ENCODE measurements at regions not wholly inside any gene's neighbourhood (a gene's known extent, or its start where the extent isn't known, plus 50 kb on each side); places are given as distances from the start of the nearest gene placed in this dataset.

DNA sequence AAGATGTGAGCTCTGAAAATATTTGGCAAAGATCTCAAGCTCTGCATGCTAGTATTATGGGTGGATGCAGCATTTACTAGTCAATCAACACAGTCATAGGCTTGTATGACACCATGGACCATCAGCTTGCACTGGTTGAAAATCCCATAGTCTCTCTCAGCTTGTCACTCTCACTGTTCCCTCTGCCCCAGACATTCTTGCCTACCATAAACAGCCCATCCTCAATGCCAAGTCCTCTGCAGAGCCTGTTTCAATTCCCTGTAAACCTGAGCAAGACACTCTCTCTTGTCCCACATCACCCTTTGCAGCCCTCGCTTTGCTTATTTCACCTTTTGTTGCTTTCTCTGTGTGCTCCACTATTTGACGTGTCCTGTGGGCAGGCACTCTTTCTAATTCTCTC lies 264.6 kb downstream of the ICE1 start:
- Histone ChIP-seq H3K4me1 (ENCODE audit: control insufficient read depth, low read depth, low read length) (no peaks in the 10 kb centered on the region), H4K8ac (ENCODE audit: low read depth, low read length) (no peak overlapping the region), H2AK5ac (ENCODE audit: low read length) (no peak overlapping the region), H3K27ac (ENCODE audit: low read depth, low read length) (no peak overlapping the region), H3K4ac (ENCODE audit: low read depth, low read length) (no peak overlapping the region), H2BK15ac (replicated peaks; ENCODE audit: low read depth) (no peak overlapping the region), H2BK120ac (ENCODE audit: low read depth, low read length) (no peak overlapping the region), H3K56ac (ENCODE audit: low read length) (no peak overlapping the region), H3K4me2 (ENCODE audit: low read length) (no peak overlapping the region), H3K18ac (ENCODE audit: low read length) (no peak overlapping the region), H3K4me3 (ENCODE audit: low read length) (no peak overlapping the region), H3K27me3 (ENCODE audit: insufficient read depth, low read length, poor library complexity) (no peaks in the 10 kb centered on the region), H3K9ac (ENCODE audit: low read length) (no peak overlapping the region), H2BK5ac (ENCODE audit: low read length) (no peak overlapping the region), H3K23ac (ENCODE audit: low read length) (no peak overlapping the region), H3K36me3 (ENCODE audit: control insufficient read depth, insufficient read depth, low read length) (no peaks in the 10 kb centered on the region), H3K79me2 (ENCODE audit: control insufficient read depth, insufficient read depth, low read length) (no peaks in the 10 kb centered on the region), H4K5ac (ENCODE audit: low read length) (no peak overlapping the region), H3K79me1 (ENCODE audit: low read length) (no peaks in the 10 kb centered on the region)
- WGBS (ENCODE audit: extremely low coverage, insufficient coverage, low lambda C conversion rate) = no CpG with 5 or more reads among the region's 2 CpGs
- DNase-seq = no peak

GRCh38 chr5:5686356-5686755 lies 263.9 kb downstream of the ICE1 start:
- Histone ChIP-seq H2BK15ac (replicated peaks; ENCODE audit: low read depth) (no peak overlapping the region), H3K4ac (ENCODE audit: low read depth, low read length) (no peak overlapping the region), H3K79me2 (ENCODE audit: control insufficient read depth, insufficient read depth, low read length) (no peaks in the 10 kb centered on the region), H3K27me3 (ENCODE audit: insufficient read depth, low read length, poor library complexity) (no peaks in the 10 kb centered on the region), H2BK5ac (ENCODE audit: low read length) (no peak overlapping the region), H3K36me3 (ENCODE audit: control insufficient read depth, insufficient read depth, low read length) (no peaks in the 10 kb centered on the region), H4K5ac (ENCODE audit: low read length) (no peak overlapping the region), H3K27ac (ENCODE audit: low read depth, low read length) (no peak overlapping the region), H3K4me2 (ENCODE audit: low read length) (no peak overlapping the region), H3K4me3 (ENCODE audit: low read length) (no peak overlapping the region), H3K4me1 (ENCODE audit: control insufficient read depth, low read depth, low read length) (no peaks in the 10 kb centered on the region), H3K23ac (ENCODE audit: low read length) (no peak overlapping the region), H2AK5ac (ENCODE audit: low read length) (no peak overlapping the region), H3K56ac (ENCODE audit: low read length) (no peak overlapping the region), H2BK120ac (ENCODE audit: low read depth, low read length) (no peak overlapping the region), H3K9ac (ENCODE audit: low read length) (no peak overlapping the region), H3K18ac (ENCODE audit: low read length) (no peak overlapping the region), H3K79me1 (ENCODE audit: low read length) (no peaks in the 10 kb centered on the region), H4K8ac (ENCODE audit: low read depth, low read length) (no peak overlapping the region)
- no CpG with 5 or more reads among the region's 6 CpGs for WGBS (ENCODE audit: extremely low coverage, insufficient coverage, low lambda C conversion rate)
- DNase-seq = no peak

- no peak overlapping the region for H4K5ac ChIP-seq (ENCODE audit: low read length)
- H3K36me3 ChIP-seq (ENCODE audit: control insufficient read depth, insufficient read depth, low read length) = no peaks in the 10 kb centered on the region
- no CpG with 5 or more reads among the region's 3 CpGs for WGBS (ENCODE audit: extremely low coverage, insufficient coverage, low lambda C conversion rate)
- no peak overlapping the region for H3K9ac ChIP-seq (ENCODE audit: low read length)
- H3K79me1 ChIP-seq (ENCODE audit: low read length) = no peaks in the 10 kb centered on the region
- H4K8ac ChIP-seq (ENCODE audit: low read depth, low read length) = no peak overlapping the region
- no peaks in the 10 kb centered on the region for H3K4me1 ChIP-seq (ENCODE audit: control insufficient read depth, low read depth, low read length)
- no peak overlapping the region for H3K18ac ChIP-seq (ENCODE audit: low read length)
- no peak overlapping the region for H2BK120ac ChIP-seq (ENCODE audit: low read depth, low read length)
- DNase-seq = no peak
- H2AK5ac ChIP-seq (ENCODE audit: low read length) = no peak overlapping the region
- H3K4me2 ChIP-seq (ENCODE audit: low read length) = no peak overlapping the region
- H3K56ac ChIP-seq (ENCODE audit: low read length) = no peak overlapping the region
- H2BK15ac ChIP-seq (replicated peaks; ENCODE audit: low read depth) = no peak overlapping the region
- no peaks in the 10 kb centered on the region for H3K79me2 ChIP-seq (ENCODE audit: control insufficient read depth, insufficient read depth, low read length)
- H3K4ac ChIP-seq (ENCODE audit: low read depth, low read length) = no peak overlapping the region
- no peak overlapping the region for H3K4me3 ChIP-seq (ENCODE audit: low read length)
- no peaks in the 10 kb centered on the region for H3K27me3 ChIP-seq (ENCODE audit: insufficient read depth, low read length, poor library complexity)
- no peak overlapping the region for H3K23ac ChIP-seq (ENCODE audit: low read length)
- H3K27ac ChIP-seq (ENCODE audit: low read depth, low read length) = no peak overlapping the region
- H2BK5ac ChIP-seq (ENCODE audit: low read length) = no peak overlapping the region
These were observed 263.3 kb downstream of the ICE1 start for GRCh38 chr5:5685737-5686136.

DNA sequence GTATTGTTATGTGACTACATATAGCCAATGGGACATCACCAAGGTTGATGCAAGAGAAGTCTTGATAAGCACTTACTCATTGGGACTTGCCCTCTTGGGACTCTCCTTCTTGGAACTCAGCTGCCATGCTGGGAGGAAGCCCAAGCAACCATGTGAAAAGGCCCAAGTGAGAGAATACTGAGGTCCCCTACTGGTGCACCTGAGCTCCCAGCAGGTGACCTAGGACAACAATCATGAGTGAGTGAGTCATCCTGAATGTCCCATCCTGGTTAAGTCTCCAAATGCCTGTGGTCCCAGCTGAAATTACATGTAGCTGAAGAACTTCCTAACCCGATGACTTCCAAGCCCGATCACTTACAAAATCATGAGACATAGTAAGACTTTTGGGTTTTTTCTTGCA lies 260.7 kb downstream of the ICE1 start:
- H3K36me3 ChIP-seq (ENCODE audit: control insufficient read depth, insufficient read depth, low read length) = no peaks in the 10 kb centered on the region
- H3K79me1 ChIP-seq (ENCODE audit: low read length) = no peaks in the 10 kb centered on the region
- H4K8ac ChIP-seq (ENCODE audit: low read depth, low read length) = no peak overlapping the region
- H3K4me2 ChIP-seq (ENCODE audit: low read length) = no peak overlapping the region
- no peaks in the 10 kb centered on the region for H3K79me2 ChIP-seq (ENCODE audit: control insufficient read depth, insufficient read depth, low read length)
- H3K23ac ChIP-seq (ENCODE audit: low read length) = no peak overlapping the region
- peak; percentile 37 for DNase-seq
- no peaks in the 10 kb centered on the region for H3K4me1 ChIP-seq (ENCODE audit: control insufficient read depth, low read depth, low read length)
- no peaks in the 10 kb centered on the region for H3K27me3 ChIP-seq (ENCODE audit: insufficient read depth, low read length, poor library complexity)
- H3K27ac ChIP-seq (ENCODE audit: low read depth, low read length) = no peak overlapping the region
- H3K4ac ChIP-seq (ENCODE audit: low read depth, low read length) = no peak overlapping the region
- no peak overlapping the region for H3K9ac ChIP-seq (ENCODE audit: low read length)
- H2BK15ac ChIP-seq (replicated peaks; ENCODE audit: low read depth) = no peak overlapping the region
- no peak overlapping the region for H2BK5ac ChIP-seq (ENCODE audit: low read length)
- no peak overlapping the region for H4K5ac ChIP-seq (ENCODE audit: low read length)
- no CpG with 5 or more reads among the region's 2 CpGs for WGBS (ENCODE audit: extremely low coverage, insufficient coverage, low lambda C conversion rate)
- H2BK120ac ChIP-seq (ENCODE audit: low read depth, low read length) = no peak overlapping the region
- no peak overlapping the region for H3K4me3 ChIP-seq (ENCODE audit: low read length)
- no peak overlapping the region for H2AK5ac ChIP-seq (ENCODE audit: low read length)
- H3K18ac ChIP-seq (ENCODE audit: low read length) = no peak overlapping the region
- no peak overlapping the region for H3K56ac ChIP-seq (ENCODE audit: low read length)

DNA sequence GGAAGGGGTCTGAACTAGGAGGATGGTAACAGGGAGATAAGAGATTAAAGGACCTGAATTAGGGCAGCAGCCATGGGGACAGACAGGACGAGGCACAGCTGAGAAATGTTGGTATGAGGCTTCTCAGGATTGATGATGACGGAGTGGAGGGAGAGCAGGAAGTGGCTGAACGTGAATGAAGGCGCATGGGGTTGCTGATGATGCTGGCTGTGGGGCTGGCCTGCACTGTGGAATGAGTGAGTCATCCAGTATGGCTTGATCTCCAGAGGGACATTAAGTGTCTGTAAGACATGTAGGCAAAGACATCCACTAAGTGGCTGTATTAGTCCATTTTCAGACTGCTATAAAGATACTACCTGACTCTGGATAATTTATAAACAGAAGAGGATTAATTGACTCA lies 256.4 kb downstream of the ICE1 start:
- H2AK5ac ChIP-seq (ENCODE audit: low read length) = no peak overlapping the region
- H3K36me3 ChIP-seq (ENCODE audit: control insufficient read depth, insufficient read depth, low read length) = no peaks in the 10 kb centered on the region
- no peaks in the 10 kb centered on the region for H3K79me2 ChIP-seq (ENCODE audit: control insufficient read depth, insufficient read depth, low read length)
- no peak overlapping the region for H3K4me2 ChIP-seq (ENCODE audit: low read length)
- peak; percentile 57 for DNase-seq
- H3K27me3 ChIP-seq (ENCODE audit: insufficient read depth, low read length, poor library complexity) = no peaks in the 10 kb centered on the region
- no peak overlapping the region for H2BK120ac ChIP-seq (ENCODE audit: low read depth, low read length)
- H2BK5ac ChIP-seq (ENCODE audit: low read length) = no peak overlapping the region
- H3K18ac ChIP-seq (ENCODE audit: low read length) = no peak overlapping the region
- no peak overlapping the region for H3K4ac ChIP-seq (ENCODE audit: low read depth, low read length)
- H3K4me3 ChIP-seq (ENCODE audit: low read length) = no peak overlapping the region
- H3K27ac ChIP-seq (ENCODE audit: low read depth, low read length) = no peak overlapping the region
- H3K9ac ChIP-seq (ENCODE audit: low read length) = no peak overlapping the region
- no peaks in the 10 kb centered on the region for H3K4me1 ChIP-seq (ENCODE audit: control insufficient read depth, low read depth, low read length)
- no peaks in the 10 kb centered on the region for H3K79me1 ChIP-seq (ENCODE audit: low read length)
- no peak overlapping the region for H4K8ac ChIP-seq (ENCODE audit: low read depth, low read length)
- H2BK15ac ChIP-seq (replicated peaks; ENCODE audit: low read depth) = no peak overlapping the region
- H3K56ac ChIP-seq (ENCODE audit: low read length) = no peak overlapping the region
- WGBS (ENCODE audit: extremely low coverage, insufficient coverage, low lambda C conversion rate) = no CpG with 5 or more reads among the region's 4 CpGs
- no peak overlapping the region for H3K23ac ChIP-seq (ENCODE audit: low read length)
- no peak overlapping the region for H4K5ac ChIP-seq (ENCODE audit: low read length)

DNA sequence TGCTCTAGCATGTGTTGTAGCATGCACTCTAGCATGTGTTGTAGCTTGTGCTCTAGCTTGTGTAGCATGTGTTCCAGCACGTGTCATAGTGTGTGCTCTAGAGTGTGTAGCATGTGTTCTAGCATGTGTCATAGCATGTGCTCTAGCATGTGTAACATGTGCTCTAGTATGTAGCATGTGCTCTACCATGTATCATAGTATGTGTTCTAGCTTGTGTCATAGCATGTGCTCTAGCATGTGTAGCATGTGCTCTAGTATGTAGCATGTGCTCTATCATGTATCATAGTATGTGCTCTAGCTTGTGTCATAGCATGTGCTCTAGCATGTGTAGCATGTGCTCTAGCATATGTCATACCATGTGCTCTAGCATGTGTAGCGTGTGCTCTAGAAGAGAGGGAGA lies 255.3 kb downstream of the ICE1 start:
- no peak overlapping the region for H3K27ac ChIP-seq (ENCODE audit: low read depth, low read length)
- H3K18ac ChIP-seq (ENCODE audit: low read length) = no peak overlapping the region
- no CpG with 5 or more reads among the region's 2 CpGs for WGBS (ENCODE audit: extremely low coverage, insufficient coverage, low lambda C conversion rate)
- H2BK120ac ChIP-seq (ENCODE audit: low read depth, low read length) = no peak overlapping the region
- DNase-seq = no peak
- no peak overlapping the region for H3K4me2 ChIP-seq (ENCODE audit: low read length)
- no peaks in the 10 kb centered on the region for H3K79me1 ChIP-seq (ENCODE audit: low read length)
- H3K9ac ChIP-seq (ENCODE audit: low read length) = no peak overlapping the region
- H2BK15ac ChIP-seq (replicated peaks; ENCODE audit: low read depth) = no peak overlapping the region
- H2BK5ac ChIP-seq (ENCODE audit: low read length) = no peak overlapping the region
- no peak overlapping the region for H4K5ac ChIP-seq (ENCODE audit: low read length)
- H3K79me2 ChIP-seq (ENCODE audit: control insufficient read depth, insufficient read depth, low read length) = no peaks in the 10 kb centered on the region
- no peak overlapping the region for H3K56ac ChIP-seq (ENCODE audit: low read length)
- H3K27me3 ChIP-seq (ENCODE audit: insufficient read depth, low read length, poor library complexity) = no peaks in the 10 kb centered on the region
- H4K8ac ChIP-seq (ENCODE audit: low read depth, low read length) = no peak overlapping the region
- no peak overlapping the region for H3K23ac ChIP-seq (ENCODE audit: low read length)
- H3K36me3 ChIP-seq (ENCODE audit: control insufficient read depth, insufficient read depth, low read length) = no peaks in the 10 kb centered on the region
- H2AK5ac ChIP-seq (ENCODE audit: low read length) = no peak overlapping the region
- H3K4me1 ChIP-seq (ENCODE audit: control insufficient read depth, low read depth, low read length) = no peaks in the 10 kb centered on the region
- H3K4ac ChIP-seq (ENCODE audit: low read depth, low read length) = no peak overlapping the region
- no peak overlapping the region for H3K4me3 ChIP-seq (ENCODE audit: low read length)

All from mesendoderm (in vitro differentiated cells).